ENCODE measurements at regions not wholly inside any gene's neighbourhood (a gene's known extent, or its start where the extent isn't known, plus 50 kb on each side); places are given as distances from the start of the nearest gene placed in this dataset.

GRCh38 chr6:62923728-62924127 lies 287.5 kb upstream of the FKBP1C start:
- H3K27ac ChIP-seq (ENCODE audit: low read depth, low read length, poor library complexity, severe bottlenecking), result no peak overlapping the region
- H2AFZ ChIP-seq (ENCODE audit: low read length), result no peak overlapping the region
- H4K20me1 ChIP-seq (ENCODE audit: insufficient read depth, low read length), result no peaks in the 10 kb centered on the region
- H3K79me2 ChIP-seq (ENCODE audit: insufficient read depth, low read length), result no peaks in the 10 kb centered on the region
- no peaks in the 10 kb centered on the region for H3F3A ChIP-seq (ENCODE audit: insufficient read depth, low read length)
- TF ChIP-seq CTCF (IDR thresholded peaks at IDR 0.05; ENCODE audit: low read length) (no peak), EZH2 (IDR thresholded peaks at IDR 0.05; ENCODE audit: borderline replicate concordance, low read length) (no peak)
- H3K27me3 ChIP-seq (ENCODE audit: insufficient read depth, low read length), result no peaks in the 10 kb centered on the region
- no peak overlapping the region for H3K4me2 ChIP-seq (ENCODE audit: low read length)
- H3K9me3 ChIP-seq (ENCODE audit: low read length), result no peaks in the 10 kb centered on the region
- H3K4me1 ChIP-seq (ENCODE audit: insufficient read depth, low read length, severe bottlenecking), result no peaks in the 10 kb centered on the region
- no peak overlapping the region for H3K4me3 ChIP-seq (ENCODE audit: low read depth, low read length, poor library complexity, severe bottlenecking)
- no peak overlapping the region for H3K9ac ChIP-seq (ENCODE audit: low read length)
- H3K36me3 ChIP-seq (ENCODE audit: insufficient read depth, low read length), result no peaks in the 10 kb centered on the region
- H3K9me2 ChIP-seq (ENCODE audit: low read depth, low read length), result no peaks in the 10 kb centered on the region

GRCh38 chr6:62940848-62941247 lies 270.4 kb upstream of the FKBP1C start:
- Histone ChIP-seq H3K9me3 (ENCODE audit: low read length) (no peaks in the 10 kb centered on the region), H2AFZ (ENCODE audit: low read length) (no peak overlapping the region), H3F3A (ENCODE audit: insufficient read depth, low read length) (no peaks in the 10 kb centered on the region), H4K20me1 (ENCODE audit: insufficient read depth, low read length) (no peaks in the 10 kb centered on the region), H3K4me3 (ENCODE audit: low read depth, low read length, poor library complexity, severe bottlenecking) (no peak overlapping the region), H3K9ac (ENCODE audit: low read length) (no peak overlapping the region), H3K4me2 (ENCODE audit: low read length) (no peak overlapping the region), H3K27me3 (ENCODE audit: insufficient read depth, low read length) (no peaks in the 10 kb centered on the region), H3K36me3 (ENCODE audit: insufficient read depth, low read length) (no peaks in the 10 kb centered on the region), H3K27ac (ENCODE audit: low read depth, low read length, poor library complexity, severe bottlenecking) (no peak overlapping the region), H3K9me2 (ENCODE audit: low read depth, low read length) (no peaks in the 10 kb centered on the region), H3K4me1 (ENCODE audit: insufficient read depth, low read length, severe bottlenecking) (no peaks in the 10 kb centered on the region), H3K79me2 (ENCODE audit: insufficient read depth, low read length) (no peaks in the 10 kb centered on the region)
- no peak for TF ChIP-seq CTCF (IDR thresholded peaks at IDR 0.05; ENCODE audit: low read length)
- no peak for TF ChIP-seq EZH2 (IDR thresholded peaks at IDR 0.05; ENCODE audit: borderline replicate concordance, low read length)

GRCh38 chr6:62942000-62942399 lies 269.3 kb upstream of the FKBP1C start:
- H4K20me1 ChIP-seq (ENCODE audit: insufficient read depth, low read length), result no peaks in the 10 kb centered on the region
- no peaks in the 10 kb centered on the region for H3F3A ChIP-seq (ENCODE audit: insufficient read depth, low read length)
- no peaks in the 10 kb centered on the region for H3K36me3 ChIP-seq (ENCODE audit: insufficient read depth, low read length)
- H3K27me3 ChIP-seq (ENCODE audit: insufficient read depth, low read length), result no peaks in the 10 kb centered on the region
- no peak overlapping the region for H3K27ac ChIP-seq (ENCODE audit: low read depth, low read length, poor library complexity, severe bottlenecking)
- H3K9ac ChIP-seq (ENCODE audit: low read length), result no peak overlapping the region
- no peak overlapping the region for H3K4me2 ChIP-seq (ENCODE audit: low read length)
- H2AFZ ChIP-seq (ENCODE audit: low read length), result no peak overlapping the region
- no peaks in the 10 kb centered on the region for H3K9me3 ChIP-seq (ENCODE audit: low read length)
- TF ChIP-seq EZH2 (IDR thresholded peaks at IDR 0.05; ENCODE audit: borderline replicate concordance, low read length) (no peak), CTCF (IDR thresholded peaks at IDR 0.05; ENCODE audit: low read length) (no peak)
- no peaks in the 10 kb centered on the region for H3K79me2 ChIP-seq (ENCODE audit: insufficient read depth, low read length)
- H3K9me2 ChIP-seq (ENCODE audit: low read depth, low read length), result no peaks in the 10 kb centered on the region
- no peak overlapping the region for H3K4me3 ChIP-seq (ENCODE audit: low read depth, low read length, poor library complexity, severe bottlenecking)
- no peaks in the 10 kb centered on the region for H3K4me1 ChIP-seq (ENCODE audit: insufficient read depth, low read length, severe bottlenecking)
